Transverse colon (tissue), 4 donors: ENCODE measurements at regions not wholly inside any gene's neighbourhood (a gene's known extent, or its start where the extent isn't known, plus 50 kb on each side); places are given as distances from the start of the nearest gene placed in this dataset.

Experiments
- DNase-seq: peaks from one replicate; pipeline ENCODE4 v3.0.0-alpha.2; 2019
- H3K27ac ChIP-seq, 4 donors: fragments of 200-600 bp; sonication (generic); 2 replicates each; pipeline ENCODE4 v1.5.1; 2016 to 2018; ENCODE audit warnings: inconsistent platforms in 4 of 4
- H3K27me3 ChIP-seq: fragments of 200-600 bp; sonication (generic); 2 replicates; pipeline ENCODE4 v1.5.1; 2017; ENCODE audit warnings: inconsistent platforms
- H3K36me3 ChIP-seq, 4 donors: fragments of 200-600 bp; sonication (generic); 2 replicates each; pipeline ENCODE4 v1.5.1; 2017 to 2019; ENCODE audit warnings: inconsistent platforms in 4 of 4
- H3K4me1 ChIP-seq, 4 donors: fragments of 200-600 bp; sonication (generic); 2 replicates each; pipeline ENCODE4 v1.5.1; 2017 to 2020; ENCODE audit warnings: inconsistent platforms in 4 of 4
- H3K4me3 ChIP-seq, 4 donors: fragments of 200-600 bp; sonication (generic); 1 replicate in 1 of 4; 2 replicates in 3 of 4; pipeline versions ENCODE4 v1.5.1 to v1.6.1; 2017 to 2019; ENCODE audit warnings: inconsistent platforms in 4 of 4
- H3K9me3 ChIP-seq, 2 donors: fragments of 200-600 bp; sonication (generic); 2 replicates each; pipeline ENCODE4 v1.5.1; 2017 to 2019; ENCODE audit warnings: inconsistent platforms in 2 of 2
- CTCF ChIP-seq, 5 experiments: fragments of 200-600 bp in 3 of 5; fragments of 450-650 bp in 2 of 5; sonication (generic) in 3 of 5; IDR thresholded peaks; 1 replicate in 2 of 5; 2 replicates in 3 of 5; pipeline ENCODE4 v1.5.1; 2016 to 2017; ENCODE audit warnings: antibody characterized with exemption in 5 of 5, inconsistent platforms in 3 of 5, mild to moderate bottlenecking in 2 of 5, moderate library complexity in 1 of 5
- EP300 ChIP-seq: sonication (generic); formaldehyde crosslinking; IDR thresholded peaks from one replicate; pipeline ENCODE4 v1.6.1; 2017; ENCODE audit warnings: antibody characterized with exemption, low read depth
- POLR2A ChIP-seq: fragments of 450-650 bp; IDR thresholded peaks from one replicate; pipeline ENCODE4 v1.6.1; 2016; ENCODE audit warnings: antibody characterized with exemption, mild to moderate bottlenecking, moderate library complexity
- POLR2AphosphoS5 ChIP-seq, 3 donors: sonication (generic); formaldehyde crosslinking; IDR thresholded peaks; one replicate each; pipeline ENCODE4 v1.6.1; 2016; ENCODE audit warnings: antibody characterized with exemption in 3 of 3
- WGBS, 2 donors: methylation state at CpG; one replicate each; pipeline ENCODE4 v1.1.5; 2018; ENCODE audit warnings: low coverage in 1 of 2; 5-methylcytosine and 5-hydroxymethylcytosine counted together
- in situ Hi-C, 4 donors: fragments of 200-750 bp; cut with MboI; loops; one replicate each; pipeline versions ENCODE4 v1.15.0 to v1.15.1; 2017; ENCODE audit warnings: low sequenced_read_pairs in 3 of 4, low pct_ligation_motif_present in 1 of 4, low pct_unique_long_range_greater_than_20kb in 1 of 4
- intact Hi-C: fragments of 100-400 bp; cut with DNase I; formaldehyde crosslinking; loops from one replicate; pipeline ENCODE4 v1.15.1; 2023; ENCODE audit warnings: low total_unique reads

GRCh38 chr3:99049164-99049563 lies 147.7 kb upstream of the DCBLD2 start:
- intact Hi-C loops = no loop called here
- no peak for DNase-seq
- no peaks in the 10 kb centered on the region for H3K36me3 ChIP-seq
- no peaks in the 10 kb centered on the region for H3K4me1 ChIP-seq
- no peaks in the 10 kb centered on the region for H3K27me3 ChIP-seq
- H3K4me3 ChIP-seq = no peak overlapping the region
- in situ Hi-C loops = no loop called here
- no peak overlapping the region for H3K27ac ChIP-seq
- WGBS, 2 donors = 30 to 78% methylated on average over 1 of the region's 1 CpG
- H3K9me3 ChIP-seq = no peaks in the 10 kb centered on the region
- TF ChIP-seq POLR2A (no peak), POLR2AphosphoS5 (IDR thresholded peaks at IDR 0.05) (no peak), EP300 (no peak), CTCF (IDR thresholded peaks at IDR 0.05) (no peak)

- no peak for DNase-seq
- no peaks in the 10 kb centered on the region for H3K4me1 ChIP-seq
- in situ Hi-C loops = no loop called here
- H3K9me3 ChIP-seq = no peaks in the 10 kb centered on the region
- TF ChIP-seq POLR2A (no peak), CTCF (IDR thresholded peaks at IDR 0.05) (no peak), POLR2AphosphoS5 (IDR thresholded peaks at IDR 0.05) (no peak), EP300 (no peak)
- no peaks in the 10 kb centered on the region for H3K27me3 ChIP-seq
- WGBS, 2 donors = 81% methylated on average over 1 of the region's 2 CpGs; no CpG with 5 or more reads in 1 of the 2 donors
- H3K36me3 ChIP-seq = no peaks in the 10 kb centered on the region
- no peak overlapping the region for H3K4me3 ChIP-seq
- no peak overlapping the region for H3K27ac ChIP-seq
- intact Hi-C loops = no loop called here
Measured at GRCh38 chr3:99041747-99042146, 140.3 kb upstream of the DCBLD2 start.

- Histone ChIP-seq H3K9me3 (no peaks in the 10 kb centered on the region), H3K27ac (no peak overlapping the region), H3K4me3 (no peak overlapping the region), H3K27me3 (no peaks in the 10 kb centered on the region), H3K36me3 (no peaks in the 10 kb centered on the region), H3K4me1 (no peaks in the 10 kb centered on the region)
- WGBS, 2 donors = 85 to 90% methylated on average over 4 of the region's 4 CpGs
- in situ Hi-C loops (no loop called here), intact Hi-C loops (no loop called here)
- TF ChIP-seq EP300 (no peak), CTCF (IDR thresholded peaks at IDR 0.05) (no peak), POLR2A (no peak)
- DNase-seq = no peak
Measured at GRCh38 chr3:99031778-99032177, 130.3 kb upstream of the DCBLD2 start.

GRCh38 chr3:99023590-99024192 lies 122.2 kb upstream of the DCBLD2 start:
- intact Hi-C loops = loop anchor here (5.0 kb wide), 1 partner anchor 729 kb away; no protein-coding TSS in a partner anchor
- Histone ChIP-seq H3K9me3 (no peaks in the 10 kb centered on the region), H3K36me3 (no peaks in the 10 kb centered on the region), H3K27me3 (no peaks in the 10 kb centered on the region), H3K4me3 (no peak overlapping the region), H3K4me1 (no peaks in the 10 kb centered on the region), H3K27ac (no peak overlapping the region)
- in situ Hi-C loops = loop anchor here in 3 of 4 donors (10.0 to 25.0 kb wide), 3 partner anchors 151 to 739 kb away; no protein-coding TSS in a partner anchor
- 14 to 22% methylated on average over 2 of the region's 2 CpGs for WGBS, 2 donors
- TF ChIP-seq CTCF (IDR thresholded peaks at IDR 0.05) = peak; percentile 51 to 66 (median 57)
- TF ChIP-seq POLR2AphosphoS5 (IDR thresholded peaks at IDR 0.05) = no peak
- DNase-seq = no peak
